Hematopoietic multipotent progenitor cell treated with erythropoietin and hydrocortisone succinate and interleukin-3 and kit ligand, for 17 days (in vitro differentiated cells): ENCODE measurements at regions not wholly inside any gene's neighbourhood (a gene's known extent, or its start where the extent isn't known, plus 50 kb on each side); places are given as distances from the start of the nearest gene placed in this dataset.

ENCODE experiments used
- DNase-seq: peaks from one replicate; pipeline ENCODE4 v3.0.0-alpha.2; 2015; ENCODE audit warnings: low spot score

GRCh38 chr12:111222027-111222414 is 146.9 kb downstream of the PHETA1 start:
- DNase-seq = no peak

- DNase-seq = no peak
Measured at GRCh38 chr12:111221062-111222026, 147.6 kb downstream of the PHETA1 start.

GRCh38 chr12:111220363-111220762 is 148.5 kb downstream of the PHETA1 start:
- DNase-seq = no peak

DNA sequence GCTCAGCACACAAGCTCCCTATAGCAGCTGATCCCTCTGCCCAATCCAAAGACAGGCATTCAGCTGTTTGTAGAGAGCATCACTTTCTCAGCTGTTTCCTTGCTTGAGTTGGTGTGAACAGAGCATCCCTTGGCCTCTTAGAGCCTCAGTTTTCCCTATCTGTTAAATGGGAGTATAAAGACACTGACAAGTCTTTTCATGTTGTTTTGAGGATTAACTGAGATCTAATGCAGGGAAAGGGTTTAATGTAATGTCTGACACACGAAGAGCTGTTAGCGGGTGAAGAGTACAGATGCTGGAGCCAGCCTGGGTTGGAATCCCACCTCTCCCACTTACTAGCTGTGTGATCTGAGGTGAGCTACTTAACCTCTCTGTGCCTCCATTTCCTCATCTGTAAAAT is 149.5 kb downstream of the PHETA1 start:
- no peak for DNase-seq

DNA sequence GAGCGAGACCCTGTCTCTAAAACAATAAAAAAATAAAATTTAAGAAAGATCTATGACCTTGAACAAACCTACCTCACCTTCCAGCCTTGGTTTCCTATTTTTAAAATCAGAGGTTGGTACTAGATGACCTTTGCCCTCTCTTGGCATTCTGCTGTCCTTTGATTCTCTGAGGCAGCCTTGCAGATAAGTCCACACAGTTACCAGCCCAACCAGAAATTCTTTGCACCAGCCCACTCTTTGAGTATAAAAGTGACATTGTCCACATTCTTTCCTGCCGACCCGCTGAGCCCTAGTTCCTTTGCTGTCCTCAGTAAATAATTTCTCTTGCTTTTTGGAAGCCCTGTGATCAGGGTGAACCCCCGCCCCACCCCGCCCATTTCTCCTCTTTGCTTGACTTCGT is 150.4 kb downstream of the PHETA1 start:
- DNase-seq = no peak

GRCh38 chr12:111216387-111217159 is 152.3 kb downstream of the PHETA1 start:
- no peak for DNase-seq

DNA sequence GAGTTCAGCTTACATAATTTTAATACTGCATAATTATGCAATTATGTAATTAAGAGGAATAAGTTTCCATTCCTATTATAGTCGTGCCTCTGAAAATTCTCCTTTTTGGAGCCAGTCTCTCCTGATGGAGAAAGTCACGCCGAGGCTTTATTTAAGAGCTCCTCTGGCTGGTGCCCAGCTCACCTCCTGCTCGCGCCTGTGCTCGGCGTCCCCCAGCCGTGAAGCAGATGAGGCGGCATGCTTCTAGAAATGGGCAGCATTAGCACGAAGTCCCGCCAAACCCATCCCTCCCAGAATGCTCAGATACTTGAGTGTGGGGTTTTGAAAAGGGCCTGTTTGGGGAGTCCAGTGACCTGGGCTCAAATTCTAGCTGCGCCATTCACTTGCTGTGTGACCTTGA is 153.0 kb downstream of the PHETA1 start:
- DNase-seq = no peak

- no peak for DNase-seq
Measured at GRCh38 chr12:111214401-111214800, 154.5 kb downstream of the PHETA1 start.

DNA sequence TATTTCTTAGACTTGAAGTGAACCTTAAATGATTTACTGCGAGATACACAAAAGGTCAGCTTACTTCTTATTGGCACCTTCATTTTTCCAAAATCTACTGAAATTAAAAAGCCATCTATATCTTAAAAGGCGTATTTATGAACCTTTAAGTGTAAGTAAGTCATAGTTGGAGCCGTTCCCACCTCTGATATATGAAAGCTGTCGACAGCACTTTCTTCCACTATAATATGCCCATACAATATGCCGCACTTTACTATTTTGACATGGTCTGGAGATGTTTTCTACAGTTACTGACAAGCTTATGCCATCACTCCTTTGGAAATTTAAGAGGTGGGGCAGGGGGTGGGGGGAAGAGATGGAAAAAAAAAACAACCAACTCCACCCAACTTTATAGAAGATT is 155.3 kb downstream of the PHETA1 start:
- no peak for DNase-seq

GRCh38 chr12:111212814-111213456 is 156.0 kb downstream of the PHETA1 start:
- no peak for DNase-seq

GRCh38 chr12:111211910-111212757 is 156.8 kb downstream of the PHETA1 start:
- no peak for DNase-seq

DNA sequence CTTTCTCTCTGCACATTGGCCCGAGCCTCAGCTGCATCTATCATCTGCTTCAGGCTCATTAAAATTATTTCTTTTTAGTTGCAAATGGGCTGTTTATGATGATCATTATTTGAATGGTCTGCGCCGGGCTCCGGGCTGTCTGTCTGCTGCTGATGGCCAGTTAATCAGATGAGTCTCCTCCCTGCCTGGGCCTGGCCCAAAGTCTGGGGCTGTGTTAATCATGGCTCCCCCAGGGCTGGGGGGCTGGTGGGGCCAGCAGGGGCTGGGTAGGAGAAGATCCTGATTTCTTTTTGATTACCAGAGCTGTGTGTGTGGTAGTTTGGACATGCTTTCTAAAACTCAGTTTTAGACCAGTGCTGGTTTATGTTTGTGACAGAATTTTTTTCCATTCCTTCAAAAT is 159.1 kb downstream of the PHETA1 start:
- no peak for DNase-seq

- DNase-seq = no peak
Measured at GRCh38 chr12:111207761-111208160, 161.1 kb downstream of the PHETA1 start.

GRCh38 chr12:111204788-111205241 is 164.1 kb downstream of the PHETA1 start:
- no peak for DNase-seq

- no peak for DNase-seq
Measured at GRCh38 chr12:111203969-111204368, 164.9 kb downstream of the PHETA1 start.

- DNase-seq = no peak
Measured at GRCh38 chr12:111203446-111203845, 165.4 kb downstream of the PHETA1 start.

GRCh38 chr12:111202237-111202915 is 166.5 kb downstream of the PHETA1 start:
- no peak for DNase-seq

DNA sequence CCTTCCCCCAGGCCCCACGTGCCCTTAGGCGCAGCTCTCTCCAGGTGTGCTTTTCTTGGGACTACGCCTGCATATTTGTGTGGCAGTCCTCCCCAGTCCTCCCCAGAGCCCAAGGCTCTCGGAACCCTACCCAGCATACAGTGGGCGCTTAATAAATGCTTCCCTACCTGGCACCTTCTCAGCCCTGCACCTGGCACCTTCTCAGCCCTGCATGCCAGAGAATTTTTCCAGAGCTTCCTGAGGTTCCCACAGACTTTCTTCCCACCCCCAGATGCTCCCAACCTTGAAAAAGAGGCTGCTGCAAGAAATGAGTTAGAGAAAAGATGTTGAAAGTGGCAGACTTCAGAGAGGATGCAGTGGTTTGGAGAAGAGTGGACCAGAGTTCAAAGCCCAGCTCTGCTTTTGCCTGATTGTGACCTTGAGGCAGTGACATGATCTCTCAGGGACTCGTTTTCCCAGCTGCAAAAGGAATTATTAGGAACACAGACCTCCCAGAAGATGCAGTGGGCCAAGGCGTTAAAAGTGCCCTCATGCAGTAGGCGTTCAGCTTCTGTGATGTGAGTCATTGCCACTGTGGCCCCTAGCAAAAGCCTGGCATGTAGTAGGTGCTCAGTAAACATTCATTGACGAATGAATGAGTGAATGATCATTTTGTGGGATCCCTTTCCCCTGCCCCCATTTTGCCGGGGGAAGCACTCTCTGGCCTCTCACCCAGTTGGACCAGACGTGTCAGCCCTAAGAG is 167.2 kb downstream of the PHETA1 start:
- DNase-seq = no peak

DNA sequence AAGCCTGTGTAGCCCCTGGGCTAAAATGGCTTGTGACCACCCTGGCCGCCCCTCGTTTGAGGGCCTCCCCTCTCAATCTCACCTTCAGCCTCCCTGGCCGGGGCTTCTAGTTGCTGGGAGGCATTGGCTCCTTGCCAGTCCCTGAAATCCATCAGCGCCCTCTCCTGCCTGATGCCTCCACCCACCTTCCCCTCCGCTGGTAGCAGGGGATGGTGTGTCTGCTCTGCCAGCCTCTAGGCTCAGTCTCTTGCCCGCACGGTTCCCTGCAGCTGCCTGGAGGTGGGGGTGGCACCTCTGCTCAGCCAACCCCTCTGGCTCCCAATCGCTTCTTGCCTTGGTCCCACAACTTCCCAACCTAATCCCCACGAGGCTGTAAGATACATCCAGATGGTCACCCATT is 167.9 kb downstream of the PHETA1 start:
- DNase-seq = no peak

GRCh38 chr12:111197376-111197944 is 171.4 kb downstream of the PHETA1 start:
- no peak for DNase-seq
